ENCODE measurements at regions not wholly inside any gene's neighbourhood (a gene's known extent, or its start where the extent isn't known, plus 50 kb on each side); places are given as distances from the start of the nearest gene placed in this dataset.

DNA sequence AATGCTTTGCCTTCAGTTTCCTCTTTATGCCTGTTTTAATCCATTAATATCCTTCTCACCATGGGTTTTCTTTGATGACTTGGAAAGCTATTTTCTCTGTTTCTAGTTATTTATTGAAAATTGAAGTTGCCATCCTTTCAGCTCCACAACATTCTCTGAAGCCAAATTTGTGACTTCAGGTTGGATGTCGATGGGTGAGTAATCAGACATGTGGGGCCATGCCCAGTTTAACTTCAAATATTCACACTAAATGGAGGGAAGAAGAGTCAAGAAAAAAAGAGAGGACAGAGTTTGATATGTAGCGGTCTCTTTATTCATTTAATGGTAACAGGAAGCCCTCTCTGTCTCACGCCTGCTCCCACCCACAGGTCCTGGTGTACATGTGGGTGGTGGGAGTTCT, 89.1 kb upstream of the RIPOR2 start:
- TF ChIP-seq, protein P1, sequence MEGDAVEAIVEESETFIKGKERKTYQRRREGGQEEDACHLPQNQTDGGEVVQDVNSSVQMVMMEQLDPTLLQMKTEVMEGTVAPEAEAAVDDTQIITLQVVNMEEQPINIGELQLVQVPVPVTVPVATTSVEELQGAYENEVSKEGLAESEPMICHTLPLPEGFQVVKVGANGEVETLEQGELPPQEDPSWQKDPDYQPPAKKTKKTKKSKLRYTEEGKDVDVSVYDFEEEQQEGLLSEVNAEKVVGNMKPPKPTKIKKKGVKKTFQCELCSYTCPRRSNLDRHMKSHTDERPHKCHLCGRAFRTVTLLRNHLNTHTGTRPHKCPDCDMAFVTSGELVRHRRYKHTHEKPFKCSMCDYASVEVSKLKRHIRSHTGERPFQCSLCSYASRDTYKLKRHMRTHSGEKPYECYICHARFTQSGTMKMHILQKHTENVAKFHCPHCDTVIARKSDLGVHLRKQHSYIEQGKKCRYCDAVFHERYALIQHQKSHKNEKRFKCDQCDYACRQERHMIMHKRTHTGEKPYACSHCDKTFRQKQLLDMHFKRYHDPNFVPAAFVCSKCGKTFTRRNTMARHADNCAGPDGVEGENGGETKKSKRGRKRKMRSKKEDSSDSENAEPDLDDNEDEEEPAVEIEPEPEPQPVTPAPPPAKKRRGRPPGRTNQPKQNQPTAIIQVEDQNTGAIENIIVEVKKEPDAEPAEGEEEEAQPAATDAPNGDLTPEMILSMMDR (conservative IDR thresholded peaks at IDR 0.05; ENCODE audit: low read length): no peak
- TF ChIP-seq EZH2phosphoT487 (IDR thresholded peaks at IDR 0.05; ENCODE audit: borderline replicate concordance): no peak

Measured in Loucy (cell line).